HEK293 (cell line): ENCODE measurements at regions not wholly inside any gene's neighbourhood (a gene's known extent, or its start where the extent isn't known, plus 50 kb on each side); places are given as distances from the start of the nearest gene placed in this dataset.

Experiments used
- CTCF ChIA-PET: fragments of 350-600 bp; formaldehyde crosslinking; extraction: SDS; loops from one replicate; lab custom pipeline; 2021; ENCODE audit warnings: antibody characterized with exemption; lab: Yijun Ruan, JAX
- POLR2A ChIA-PET: fragments of 300-600 bp; formaldehyde crosslinking; extraction: SDS; loops from one replicate; lab custom pipeline; 2020; ENCODE audit warnings: antibody characterized with exemption, inconsistent platforms; lab: Yijun Ruan, JAX
- H3K27ac ChIP-seq: fragments of 200-500 bp; sonication (Bioruptor generic); 2 replicates; pipeline ENCODE4 v1.5.1; 2014; ENCODE audit warnings: low read depth, low read length, control low read depth, inconsistent platforms; ENCODE audit errors: extremely low read depth
- H3K36me3 ChIP-seq, 2 experiments: fragments of 200-500 bp in 1 of 2; sonication (Bioruptor generic) in 1 of 2; 1 replicate in 1 of 2; 2 replicates in 1 of 2; pipeline ENCODE4 v1.5.1; 2014 to 2017; ENCODE audit warnings: inconsistent platforms in 2 of 2, low read length in 2 of 2; ENCODE audit not compliant: control insufficient read depth in 2 of 2, insufficient read depth in 1 of 2
- H3K4me1 ChIP-seq: fragments of 200-500 bp; sonication (Bioruptor generic); 2 replicates; pipeline ENCODE4 v1.5.1; 2014; ENCODE audit warnings: mild to moderate bottlenecking, low read length, inconsistent platforms; ENCODE audit not compliant: control insufficient read depth, insufficient read depth
- H3K4me3 ChIP-seq: 2 replicates; pipeline ENCODE4 v1.5.1; 2011; ENCODE audit warnings: low read depth, mild to moderate bottlenecking, control low read depth, low read length, moderate library complexity
- H3K9me3 ChIP-seq: fragments of 200-500 bp; sonication (Bioruptor generic); 2 replicates; pipeline ENCODE4 v1.5.1; 2014; ENCODE audit warnings: low read depth, low read length, inconsistent platforms; ENCODE audit not compliant: control insufficient read depth, insufficient read depth
- BCL6B ChIP-seq: fragments of 450-650 bp; formaldehyde crosslinking; IDR thresholded peaks from 2 replicates; pipeline ENCODE4 v1.5.1; 2017; ENCODE audit warnings: missing biosample characterization, missing genetic modification characterization
- ELK4 ChIP-seq: IDR thresholded peaks from 2 replicates; pipeline ENCODE4 v1.6.1; 2011; ENCODE audit warnings: mild to moderate bottlenecking, low read depth, low read length, borderline replicate concordance
- GLI2 ChIP-seq: fragments of 450-650 bp; formaldehyde crosslinking; IDR thresholded peaks from 2 replicates; pipeline ENCODE4; 2017; ENCODE audit warnings: missing biosample characterization, missing genetic modification characterization, low read depth, borderline replicate concordance
- INSM2 ChIP-seq: fragments of 450-650 bp; formaldehyde crosslinking; IDR thresholded peaks from 2 replicates; pipeline ENCODE4 v1.5.1; 2016; ENCODE audit warnings: missing biosample characterization, missing genetic modification characterization
- SP3 ChIP-seq: fragments of 450-650 bp; formaldehyde crosslinking; IDR thresholded peaks from 2 replicates; pipeline ENCODE4 v1.5.1; 2016; ENCODE audit warnings: missing biosample characterization, missing genetic modification characterization
- TRIM28 ChIP-seq: IDR thresholded peaks from 2 replicates; pipeline ENCODE4 v1.6.1; 2011; ENCODE audit warnings: low read length, control low read depth, borderline replicate concordance
- ZBTB26 ChIP-seq: fragments of 450-650 bp; formaldehyde crosslinking; optimal IDR thresholded peaks from 2 replicates; pipeline ENCODE3; 2016; ENCODE audit warnings: missing biosample characterization, mild to moderate bottlenecking, missing genetic modification characterization
- ZNF112 ChIP-seq: fragments of 450-650 bp; formaldehyde crosslinking; IDR thresholded peaks from 2 replicates; pipeline ENCODE4 v1.5.0; 2017; ENCODE audit warnings: missing biosample characterization, missing genetic modification characterization
- ZNF157 ChIP-seq: fragments of 450-650 bp; formaldehyde crosslinking; IDR thresholded peaks from 2 replicates; pipeline ENCODE4 v1.5.1; 2016; ENCODE audit warnings: missing biosample characterization, missing genetic modification characterization
- ZNF211 ChIP-seq: fragments of 450-650 bp; formaldehyde crosslinking; IDR thresholded peaks from 2 replicates; pipeline ENCODE4 v1.5.1; 2016; ENCODE audit warnings: low read depth, missing biosample characterization, missing genetic modification characterization
- ZNF354C ChIP-seq: fragments of 450-650 bp; formaldehyde crosslinking; IDR thresholded peaks from 2 replicates; pipeline ENCODE4 v1.5.1; 2016; ENCODE audit warnings: missing biosample characterization, missing genetic modification characterization, low read depth, borderline replicate concordance
- ZNF391 ChIP-seq: fragments of 450-650 bp; formaldehyde crosslinking; IDR thresholded peaks from 2 replicates; pipeline ENCODE4 v1.5.1; 2016; ENCODE audit warnings: low read depth, missing biosample characterization, missing genetic modification characterization, borderline replicate concordance
- ZNF394 ChIP-seq: fragments of 450-650 bp; formaldehyde crosslinking; IDR thresholded peaks from 2 replicates; pipeline ENCODE4 v1.5.1; 2016; ENCODE audit warnings: missing biosample characterization, missing genetic modification characterization, mild to moderate bottlenecking, moderate library complexity, borderline replicate concordance
- ZNF416 ChIP-seq: fragments of 450-650 bp; formaldehyde crosslinking; IDR thresholded peaks from 2 replicates; pipeline ENCODE4 v1.5.1; 2016; ENCODE audit warnings: missing biosample characterization, missing genetic modification characterization
- ZNF548 ChIP-seq: fragments of 450-650 bp; formaldehyde crosslinking; IDR thresholded peaks from 2 replicates; pipeline ENCODE4 v1.5.1; 2016; ENCODE audit warnings: missing biosample characterization, missing genetic modification characterization
- ZNF585B ChIP-seq: fragments of 450-650 bp; formaldehyde crosslinking; IDR thresholded peaks from 2 replicates; pipeline ENCODE4 v1.5.1; 2016; ENCODE audit warnings: missing biosample characterization, missing genetic modification characterization
- ZNF596 ChIP-seq: fragments of 450-650 bp; IDR thresholded peaks from 2 replicates; pipeline ENCODE4 v1.5.0; 2018; ENCODE audit warnings: missing biosample characterization, mild to moderate bottlenecking, missing genetic modification characterization, moderate library complexity
- ZNF621 ChIP-seq: fragments of 450-650 bp; formaldehyde crosslinking; IDR thresholded peaks from 2 replicates; pipeline ENCODE4 v1.5.1; 2017; ENCODE audit warnings: missing biosample characterization, missing genetic modification characterization
- ZNF645 ChIP-seq: fragments of 450-650 bp; formaldehyde crosslinking; IDR thresholded peaks from 2 replicates; pipeline ENCODE4; 2016; ENCODE audit warnings: missing biosample characterization, missing genetic modification characterization
- ZNF792 ChIP-seq: fragments of 450-650 bp; formaldehyde crosslinking; IDR thresholded peaks from 2 replicates; pipeline ENCODE4 v1.5.1; 2016; ENCODE audit warnings: missing biosample characterization, missing genetic modification characterization

- ChIA-PET CTCF (no interaction called here), POLR2A (no interaction called here)
- Histone ChIP-seq H3K36me3 (no peaks in the 10 kb centered on the region), H3K4me1 (no peaks in the 10 kb centered on the region), H3K27ac (no peak overlapping the region), H3K4me3 (no peak overlapping the region), H3K9me3 (no peaks in the 10 kb centered on the region)
- TF ChIP-seq ZNF548 (tag by site-specific recombination) (no peak), TRIM28 (no peak), GLI2 (tag by site-specific recombination) (no peak), BCL6B (no peak), SP3 (no peak), ELK4 (no peak), ZNF416 (tag by site-specific recombination) (no peak), INSM2 (tag by site-specific recombination) (no peak), ZNF354C (tag by site-specific recombination) (no peak), ZNF394 (no peak), ZNF157 (tag by site-specific recombination) (no peak)
Measured at GRCh38 chr4:23943478-23943877, 53.6 kb upstream of the PPARGC1A start.

- CTCF ChIA-PET = no interaction called here
- H3K4me1 ChIP-seq = no peaks in the 10 kb centered on the region
- H3K27ac ChIP-seq = no peak overlapping the region
- H3K9me3 ChIP-seq = no peaks in the 10 kb centered on the region
- POLR2A ChIA-PET = no interaction called here
- no peaks in the 10 kb centered on the region for H3K36me3 ChIP-seq
- no peak for TF ChIP-seq ZNF792 (tag by site-specific recombination)
- no peak for TF ChIP-seq ZNF645 (tag by site-specific recombination)
- no peak for TF ChIP-seq ZNF596 (tag by site-specific recombination)
- no peak for TF ChIP-seq ZNF391 (tag by site-specific recombination)
- TF ChIP-seq ZBTB26 = no peak
- TF ChIP-seq ZNF621 (tag by site-specific recombination) = no peak
- no peak for TF ChIP-seq ZNF211 (tag by site-specific recombination)
- TF ChIP-seq ZNF585B (tag by site-specific recombination) = no peak
- TF ChIP-seq ZNF112 (tag by site-specific recombination) = no peak
- no peak overlapping the region for H3K4me3 ChIP-seq
Measured at GRCh38 chr4:23942471-23942870, 52.6 kb upstream of the PPARGC1A start.
